NCI-H460 (cell line): ENCODE measurements at regions not wholly inside any gene's neighbourhood (a gene's known extent, or its start where the extent isn't known, plus 50 kb on each side); places are given as distances from the start of the nearest gene placed in this dataset.

Experiments
- DNase-seq: peaks from one replicate; pipeline ENCODE4 v3.0.0-alpha.2; 2016; ENCODE audit warnings: low read depth; ENCODE audit errors: extremely low read depth

GRCh38 chr3:161794551-161794950 is 297.9 kb downstream of the OTOL1 start:
- no peak for DNase-seq

DNA sequence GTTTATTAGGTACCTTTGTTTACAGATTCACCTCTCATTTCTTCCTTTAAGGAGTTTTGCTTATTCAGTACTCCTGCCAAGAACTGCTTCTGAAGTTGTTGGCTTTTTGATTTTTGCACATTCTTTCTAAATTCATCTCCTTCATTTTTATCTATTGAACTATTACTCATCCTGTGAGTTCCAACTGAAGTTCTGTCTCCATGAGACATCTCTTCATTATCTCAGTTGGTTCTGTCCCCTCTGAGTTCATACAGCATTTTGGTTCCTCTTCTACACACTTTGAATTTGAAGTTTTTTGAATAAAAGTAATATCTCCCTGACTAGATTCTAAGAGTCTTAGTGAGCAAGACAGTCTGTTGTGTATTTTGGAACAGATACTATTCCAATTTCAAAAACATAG is 299.7 kb downstream of the OTOL1 start:
- DNase-seq, result no peak

DNA sequence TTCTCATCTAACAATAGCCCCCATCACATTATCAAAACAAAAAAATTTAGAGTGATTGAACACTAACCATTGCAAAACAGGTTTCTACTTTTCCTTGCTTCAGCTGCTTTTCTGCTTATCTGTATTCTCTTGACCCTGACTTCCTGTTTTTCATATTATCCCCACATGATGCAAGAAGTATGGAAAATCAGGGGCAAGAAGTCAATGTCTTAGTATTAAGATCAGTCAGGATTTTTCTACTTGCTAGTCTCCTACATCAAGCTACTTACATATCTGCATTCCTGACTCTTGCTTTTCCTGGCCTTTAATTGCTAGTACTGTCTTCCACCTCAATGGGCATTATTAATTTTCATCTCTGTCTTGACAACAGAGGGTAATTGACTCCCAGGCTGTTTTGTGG is 300.2 kb downstream of the OTOL1 start:
- DNase-seq, result no peak

- DNase-seq, result no peak
These were observed 301.4 kb downstream of the OTOL1 start for GRCh38 chr3:161798016-161798415.

- DNase-seq, result no peak
These were observed 304.5 kb downstream of the OTOL1 start for GRCh38 chr3:161800985-161801559.

DNA sequence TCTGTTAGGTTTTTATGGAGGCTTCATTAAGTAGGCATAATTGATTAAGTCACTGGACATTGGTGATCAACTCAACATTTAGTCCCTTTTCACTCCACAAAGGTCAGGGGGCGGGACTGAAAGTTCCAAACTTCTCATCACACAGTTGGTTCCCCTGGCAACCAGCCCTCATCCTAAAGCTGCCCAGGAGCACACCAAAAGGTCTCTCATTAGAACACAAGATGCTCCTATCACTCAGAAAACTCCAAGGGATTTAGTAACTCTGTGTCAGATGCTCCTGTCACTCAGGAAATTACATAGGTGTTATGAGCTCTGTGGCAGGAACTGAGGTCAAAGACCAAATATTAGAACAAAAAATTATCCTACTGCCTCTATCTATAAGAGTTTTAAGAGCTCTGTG is 321.5 kb downstream of the OTOL1 start:
- no peak for DNase-seq

DNA sequence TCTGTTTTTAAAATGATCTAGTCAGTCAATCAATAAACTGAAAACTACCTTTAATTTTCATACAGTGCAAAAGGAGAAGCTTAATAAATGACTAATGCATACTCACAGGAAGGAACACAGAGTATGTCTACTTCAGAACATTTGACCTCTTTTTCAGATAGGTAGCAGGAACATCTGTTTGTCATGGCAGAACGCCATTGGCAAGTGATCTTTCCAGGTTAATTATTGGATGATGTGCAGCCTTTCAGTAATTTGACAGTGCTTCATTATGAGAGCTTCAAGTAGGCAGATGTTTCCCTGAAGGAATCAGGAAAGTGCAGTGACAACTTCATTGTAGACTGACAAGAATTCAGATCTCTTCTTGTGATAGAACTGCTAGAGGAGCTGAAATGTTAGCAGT is 325.0 kb downstream of the OTOL1 start:
- DNase-seq, result no peak

- DNase-seq, result no peak
These were observed 325.7 kb downstream of the OTOL1 start for GRCh38 chr3:161822291-161822690.

- DNase-seq, result no peak
These were observed 327.3 kb downstream of the OTOL1 start for GRCh38 chr3:161823910-161824309.

GRCh38 chr3:161838021-161838420 is 341.4 kb downstream of the OTOL1 start:
- no peak for DNase-seq

GRCh38 chr3:161848376-161848775 is 351.8 kb downstream of the OTOL1 start:
- no peak for DNase-seq

- peak; percentile 41 for DNase-seq
These were observed 355.4 kb downstream of the OTOL1 start for GRCh38 chr3:161851941-161852566.

- no peak for DNase-seq
These were observed 356.1 kb downstream of the OTOL1 start for GRCh38 chr3:161852744-161853143.

DNA sequence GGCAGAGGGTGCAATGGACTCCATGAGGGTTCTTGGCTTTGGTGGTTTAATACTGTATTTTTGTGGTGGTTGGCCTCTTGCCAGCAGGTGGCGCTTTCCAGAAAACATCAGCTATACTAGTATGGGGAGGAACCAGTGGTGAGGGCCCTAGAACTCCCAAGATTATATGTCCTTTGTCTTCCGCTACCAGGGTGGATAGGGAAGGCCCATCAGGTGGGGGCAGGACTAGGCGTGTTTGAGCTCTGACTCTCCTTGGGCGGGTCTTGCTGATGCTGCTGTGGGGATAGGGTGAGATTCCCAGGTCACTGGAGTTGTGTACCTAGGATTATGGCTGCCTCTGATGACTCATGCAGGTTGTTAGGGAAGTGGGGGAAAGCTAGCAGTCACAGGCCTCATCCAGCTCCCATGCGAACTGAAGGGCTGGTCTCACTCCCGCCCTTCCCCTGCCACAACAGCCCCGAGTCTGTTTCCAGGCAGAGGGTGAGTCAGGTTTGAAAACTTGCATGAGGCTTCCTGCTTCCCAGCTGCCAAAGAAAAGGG is 357.7 kb downstream of the OTOL1 start:
- no peak for DNase-seq

GRCh38 chr3:161859057-161859456 is 362.4 kb downstream of the OTOL1 start:
- DNase-seq, result no peak

GRCh38 chr3:161859865-161860450 is 363.4 kb downstream of the OTOL1 start:
- no peak for DNase-seq

DNA sequence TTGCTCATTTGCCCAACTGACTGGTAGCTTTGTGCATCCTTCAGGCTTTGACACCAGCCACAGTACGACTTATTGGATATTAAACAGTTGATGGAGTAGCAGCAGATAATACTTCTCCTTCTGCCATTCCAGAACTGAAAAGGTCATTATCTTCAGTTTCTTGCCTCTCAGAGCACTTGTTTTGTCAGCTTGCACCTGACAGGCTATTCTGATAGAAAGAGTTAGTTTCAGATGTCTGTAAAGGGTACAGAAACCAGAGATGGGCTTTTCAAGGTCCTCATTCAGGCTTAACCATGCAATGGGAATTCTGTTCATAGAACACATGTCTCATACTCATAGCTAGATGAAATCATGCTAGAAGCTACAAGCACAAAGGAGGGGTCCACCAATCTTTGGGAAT is 367.2 kb downstream of the OTOL1 start:
- no peak for DNase-seq

- no peak for DNase-seq
These were observed 369.6 kb downstream of the OTOL1 start for GRCh38 chr3:161866176-161866575.

DNA sequence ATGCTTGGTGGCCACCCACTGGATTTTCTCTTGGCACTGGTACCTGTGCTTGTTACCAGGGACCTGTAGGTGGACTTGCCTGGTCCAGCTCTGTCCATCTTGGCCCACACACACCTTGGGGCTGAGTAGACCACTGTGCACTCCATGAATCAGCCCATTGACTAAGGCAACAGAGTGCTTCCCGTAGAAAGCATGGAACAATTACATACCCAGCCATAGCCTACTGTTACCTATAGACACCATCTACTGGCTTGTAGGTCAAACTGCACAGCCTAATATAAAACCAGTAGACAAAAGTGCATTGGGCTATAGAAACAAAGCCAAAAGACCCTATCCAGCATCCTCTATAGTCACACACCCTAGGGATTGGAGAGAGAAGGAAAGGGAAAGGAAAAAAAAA is 378.9 kb downstream of the OTOL1 start:
- DNase-seq, result no peak

DNA sequence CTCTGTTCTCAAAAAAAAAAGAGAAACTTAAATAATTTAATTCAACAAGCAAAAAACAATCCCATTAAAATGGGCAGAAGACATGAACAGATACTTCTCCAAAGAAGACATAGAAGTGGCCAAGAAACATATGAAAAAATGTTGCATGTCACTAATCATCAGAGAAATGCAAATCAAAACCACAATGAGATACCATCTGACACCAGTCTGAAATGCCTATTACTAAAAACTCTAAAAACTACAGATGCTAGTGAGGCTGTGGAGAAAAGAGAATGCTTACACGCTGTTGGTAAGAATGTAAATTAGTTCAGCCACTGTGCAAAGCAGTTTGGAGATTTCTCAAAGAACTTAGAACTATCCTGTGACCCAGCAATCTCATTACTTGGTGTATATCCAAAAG is 382.9 kb downstream of the OTOL1 start:
- no peak for DNase-seq

GRCh38 chr3:161884830-161885229 is 388.2 kb downstream of the OTOL1 start:
- DNase-seq, result no peak

DNA sequence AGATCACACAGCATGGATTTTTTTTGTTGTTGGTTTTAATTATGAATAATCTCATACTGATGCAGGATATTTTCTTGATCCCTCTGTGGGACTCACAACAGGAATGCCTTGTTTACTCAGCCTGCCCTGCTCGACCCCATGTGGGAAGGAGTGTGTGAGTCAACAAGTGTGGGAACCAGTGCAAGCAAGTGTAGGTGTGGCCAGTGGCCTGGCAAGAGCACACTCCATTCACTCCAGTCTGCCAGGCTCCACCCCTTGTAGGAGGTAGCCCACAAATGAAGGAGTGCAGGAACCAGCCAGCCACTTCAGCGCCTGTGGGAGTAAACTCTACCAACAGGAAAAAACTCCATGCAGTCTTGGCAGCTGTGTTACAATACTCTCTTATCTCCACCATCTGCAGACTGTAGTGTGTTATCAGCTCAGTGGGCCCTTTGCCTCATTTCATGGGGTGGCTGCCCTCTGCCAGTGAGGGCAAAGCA is 393.6 kb downstream of the OTOL1 start:
- peak; percentile 48 for DNase-seq
